OCI-LY1 (cell line): ENCODE measurements at regions not wholly inside any gene's neighbourhood (a gene's known extent, or its start where the extent isn't known, plus 50 kb on each side); places are given as distances from the start of the nearest gene placed in this dataset.

Source experiments
- CTCF ChIP-seq: fragments of 200-600 bp; sonication (generic), shearing (Covaris generic); IDR thresholded peaks from 2 replicates; pipeline ENCODE4 v1.5.1; 2017; ENCODE audit warnings: mild to moderate bottlenecking, antibody characterized with exemption, low read length, moderate library complexity, mixed read lengths
- EZH2 ChIP-seq: fragments of 200-600 bp; sonication (generic), shearing (Covaris generic); IDR thresholded peaks from 2 replicates; pipeline ENCODE4 v1.8.0; 2017; ENCODE audit warnings: borderline replicate concordance, mixed run types, mild to moderate bottlenecking, antibody characterized with exemption, low read length, moderate library complexity, mixed read lengths

- TF ChIP-seq CTCF (no peak), EZH2 (no peak)
These were observed 417.2 kb upstream of the SULF2 start for GRCh38 chr20:48202334-48203113.
